Type B pancreatic cell (in vitro differentiated cells): ENCODE measurements at regions not wholly inside any gene's neighbourhood (a gene's known extent, or its start where the extent isn't known, plus 50 kb on each side); places are given as distances from the start of the nearest gene placed in this dataset.
"Not testable (repeated sequence)": the region's sequence is repeated elsewhere in the genome, so short reads cannot be mapped to it uniquely, and the experiment has no call there.

ENCODE experiments used
- DNase-seq: peaks from one replicate; pipeline ENCODE4 v3.0.0; 2021; ENCODE audit warnings: mixed read lengths; ENCODE audit not compliant: unreplicated experiment; ENCODE audit errors: extremely low spot score
- H3K27ac Mint-ChIP-seq: 2 replicates; pipeline ENCODE4 v1.8.0; 2021; ENCODE audit warnings: mild to moderate bottlenecking, mixed read lengths
- H3K27me3 Mint-ChIP-seq: 2 replicates; pipeline ENCODE4 v1.8.0; 2021; ENCODE audit warnings: mixed read lengths
- H3K36me3 Mint-ChIP-seq: 2 replicates; pipeline ENCODE4 v1.8.0; 2021; ENCODE audit warnings: mixed read lengths
- H3K4me1 Mint-ChIP-seq: one replicate; pipeline ENCODE4 v1.8.0; 2021; ENCODE audit warnings: mixed read lengths; ENCODE audit not compliant: unreplicated experiment
- H3K4me3 Mint-ChIP-seq: 2 replicates; pipeline ENCODE4 v1.8.0; 2021; ENCODE audit warnings: mild to moderate bottlenecking, mixed read lengths
- H3K9me3 Mint-ChIP-seq: 2 replicates; pipeline ENCODE4 v1.8.0; 2021; ENCODE audit warnings: mixed read lengths
- TF ChIP-seq, protein P1 (sequence below): fragments of 200-600 bp; sonication (generic); conservative IDR thresholded peaks from 2 replicates; pipeline ENCODE4 v1.5.0; 2021; ENCODE audit warnings: antibody characterized with exemption, mild to moderate bottlenecking

DNA sequence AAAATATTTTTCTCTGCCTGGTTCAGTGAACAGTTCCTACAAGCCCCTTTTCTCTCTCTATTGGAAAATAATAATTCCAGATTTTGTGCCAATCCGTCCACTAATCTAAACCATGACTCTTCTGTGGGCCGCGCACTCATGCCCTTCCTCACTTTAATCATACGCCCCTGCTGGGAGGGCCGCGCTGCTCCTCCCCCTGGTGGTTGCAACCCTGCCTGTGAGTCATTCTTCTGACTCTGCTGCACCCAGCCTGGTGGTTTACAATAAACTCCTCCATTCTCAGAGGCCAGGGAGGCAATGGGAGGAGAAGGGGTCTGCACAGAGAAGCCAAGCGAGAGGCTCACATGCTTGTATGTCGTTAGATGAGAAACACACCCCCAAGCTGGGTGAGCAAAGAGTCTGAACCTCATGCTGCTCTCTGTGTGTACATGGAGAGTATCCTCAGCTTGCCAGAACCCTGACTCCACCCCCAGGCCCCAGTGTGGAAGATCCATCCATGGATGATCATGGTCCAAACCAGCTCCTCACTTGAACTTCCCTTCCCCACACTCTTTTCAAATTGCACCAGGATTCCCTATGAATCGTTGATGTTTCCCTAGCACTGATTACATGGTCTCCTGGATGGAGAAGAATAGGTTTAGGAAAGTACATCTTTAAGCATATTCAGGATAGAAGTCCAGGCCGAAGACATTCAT lies 228.9 kb downstream of the ANKRD30B start:
- Mint-ChIP-seq H3K27ac (no peak overlapping the region), H3K4me1 (no peaks in the 10 kb centered on the region), H3K36me3 (no peaks in the 10 kb centered on the region), H3K27me3 (no peaks in the 10 kb centered on the region), H3K4me3 (no peak overlapping the region), H3K9me3 (peaks cover 5% of the 10 kb centered on the region)
- TF ChIP-seq, protein P1, sequence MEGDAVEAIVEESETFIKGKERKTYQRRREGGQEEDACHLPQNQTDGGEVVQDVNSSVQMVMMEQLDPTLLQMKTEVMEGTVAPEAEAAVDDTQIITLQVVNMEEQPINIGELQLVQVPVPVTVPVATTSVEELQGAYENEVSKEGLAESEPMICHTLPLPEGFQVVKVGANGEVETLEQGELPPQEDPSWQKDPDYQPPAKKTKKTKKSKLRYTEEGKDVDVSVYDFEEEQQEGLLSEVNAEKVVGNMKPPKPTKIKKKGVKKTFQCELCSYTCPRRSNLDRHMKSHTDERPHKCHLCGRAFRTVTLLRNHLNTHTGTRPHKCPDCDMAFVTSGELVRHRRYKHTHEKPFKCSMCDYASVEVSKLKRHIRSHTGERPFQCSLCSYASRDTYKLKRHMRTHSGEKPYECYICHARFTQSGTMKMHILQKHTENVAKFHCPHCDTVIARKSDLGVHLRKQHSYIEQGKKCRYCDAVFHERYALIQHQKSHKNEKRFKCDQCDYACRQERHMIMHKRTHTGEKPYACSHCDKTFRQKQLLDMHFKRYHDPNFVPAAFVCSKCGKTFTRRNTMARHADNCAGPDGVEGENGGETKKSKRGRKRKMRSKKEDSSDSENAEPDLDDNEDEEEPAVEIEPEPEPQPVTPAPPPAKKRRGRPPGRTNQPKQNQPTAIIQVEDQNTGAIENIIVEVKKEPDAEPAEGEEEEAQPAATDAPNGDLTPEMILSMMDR, result no peak
- no peak for DNase-seq

DNA sequence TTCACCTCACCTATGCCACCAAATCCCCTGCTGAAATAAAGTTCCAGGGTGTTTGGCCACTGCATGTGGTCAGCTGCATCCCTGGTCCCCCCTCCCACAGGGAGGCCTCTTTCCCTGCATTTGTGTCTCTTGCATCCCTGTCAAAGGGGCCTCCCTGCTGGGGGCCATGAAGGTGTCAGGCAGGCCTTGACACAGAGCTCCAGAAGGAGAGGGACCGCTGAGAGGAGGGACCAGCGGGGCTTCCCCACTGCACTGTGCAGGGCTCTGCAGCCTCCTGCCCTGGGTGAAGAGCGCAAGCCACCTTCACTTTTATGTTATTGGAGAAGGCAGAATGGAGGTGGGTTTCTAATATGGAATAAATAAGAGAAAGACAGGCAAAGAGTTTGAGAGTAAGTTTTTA lies 230.2 kb downstream of the ANKRD30B start:
- Mint-ChIP-seq H3K36me3 (no peaks in the 10 kb centered on the region), H3K9me3 (peaks cover 4% of the 10 kb centered on the region)

DNA sequence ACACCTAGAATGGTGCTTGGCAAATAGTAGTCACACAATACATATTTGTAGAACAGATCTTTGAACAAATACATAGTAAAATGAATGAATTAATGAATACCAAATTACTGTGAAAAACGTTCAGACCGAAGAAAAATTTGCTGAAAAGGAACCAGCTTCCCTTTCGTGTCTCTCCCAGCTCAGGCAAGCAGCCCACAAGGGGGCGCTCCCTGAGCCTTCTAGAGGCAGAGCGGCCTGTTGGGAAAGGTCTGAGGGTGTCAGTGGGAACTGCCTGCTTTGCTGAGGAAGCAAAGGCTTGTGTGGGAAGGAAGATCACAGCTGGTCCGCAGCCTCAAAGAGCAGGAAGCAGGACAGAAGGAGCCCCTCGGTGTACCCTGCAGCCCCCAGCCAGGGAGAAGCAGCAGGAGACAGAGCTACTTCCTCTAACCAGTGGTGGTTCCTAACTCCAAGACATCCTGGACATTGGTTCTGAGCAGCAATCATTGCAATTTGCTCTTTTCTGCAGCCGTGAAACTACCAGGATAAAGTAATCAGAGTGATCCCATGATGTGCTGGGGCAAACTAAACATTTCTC lies 231.1 kb downstream of the ANKRD30B start:
- H3K4me3 Mint-ChIP-seq, result no peak overlapping the region
- no peaks in the 10 kb centered on the region for H3K36me3 Mint-ChIP-seq
- DNase-seq, result no peak
- TF ChIP-seq, protein P1, result no peak
- H3K4me1 Mint-ChIP-seq, result no peaks in the 10 kb centered on the region
- no peaks in the 10 kb centered on the region for H3K27me3 Mint-ChIP-seq
- no peak overlapping the region for H3K27ac Mint-ChIP-seq
- H3K9me3 Mint-ChIP-seq, result peaks cover 4% of the 10 kb centered on the region

More for the DNA sequence above, 230.2 kb downstream of the ANKRD30B start:
- no peak overlapping the region for H3K4me3 Mint-ChIP-seq
- no peaks in the 10 kb centered on the region for H3K27me3 Mint-ChIP-seq
- H3K4me1 Mint-ChIP-seq, result no peaks in the 10 kb centered on the region
- H3K27ac Mint-ChIP-seq, result no peak overlapping the region
- TF ChIP-seq, protein P1, result no peak
- DNase-seq, result no peak

DNA sequence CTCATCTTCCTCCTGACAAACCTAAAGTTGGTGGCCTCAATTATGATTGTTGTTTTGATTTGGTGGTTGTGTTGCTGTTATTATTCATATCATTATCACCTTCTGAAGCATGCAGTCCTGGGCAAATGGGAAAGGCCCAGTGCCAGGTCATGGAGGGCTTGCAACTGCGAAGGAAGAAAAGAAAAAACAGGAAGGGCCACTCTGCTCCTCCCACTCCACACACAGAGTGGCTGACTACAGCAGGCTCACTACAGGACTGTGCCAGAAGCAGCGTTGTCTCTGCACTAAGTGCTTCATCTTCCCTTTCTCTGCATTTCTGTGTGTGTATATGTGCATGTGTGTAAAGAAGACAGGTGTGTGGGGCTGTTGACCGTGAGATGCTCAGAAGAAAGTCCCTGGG lies 231.9 kb downstream of the ANKRD30B start:
- peaks cover 4% of the 10 kb centered on the region for H3K9me3 Mint-ChIP-seq

DNA sequence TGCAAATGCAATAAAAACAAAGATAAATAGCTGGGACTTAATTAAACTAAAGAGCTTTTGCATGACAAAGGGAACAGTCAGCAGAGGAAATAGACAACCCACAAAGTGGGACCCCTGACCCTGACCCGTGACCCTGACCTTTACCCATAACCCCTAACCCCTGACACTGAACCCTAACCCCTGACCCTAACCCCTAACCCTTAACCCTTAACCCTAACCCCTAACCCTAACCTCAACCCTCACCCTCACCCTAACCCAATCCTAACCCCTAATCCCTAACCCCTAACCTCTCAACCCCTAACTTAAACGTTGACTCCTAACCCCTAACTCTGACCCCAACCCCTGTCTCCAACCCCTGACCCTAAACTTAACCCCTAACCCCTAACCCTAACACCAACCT lies 236.6 kb downstream of the ANKRD30B start:
- not testable (repeated sequence) for H3K4me3 Mint-ChIP-seq, H3K27ac Mint-ChIP-seq, H3K9me3 Mint-ChIP-seq, H3K27me3 Mint-ChIP-seq, DNase-seq, H3K4me1 Mint-ChIP-seq, H3K36me3 Mint-ChIP-seq

More for the DNA sequence above, 231.9 kb downstream of the ANKRD30B start:
- TF ChIP-seq, protein P1, result no peak
- no peak overlapping the region for H3K27ac Mint-ChIP-seq
- no peaks in the 10 kb centered on the region for H3K4me1 Mint-ChIP-seq
- DNase-seq, result no peak
- H3K27me3 Mint-ChIP-seq, result no peaks in the 10 kb centered on the region
- H3K36me3 Mint-ChIP-seq, result no peaks in the 10 kb centered on the region
- no peak overlapping the region for H3K4me3 Mint-ChIP-seq

DNA sequence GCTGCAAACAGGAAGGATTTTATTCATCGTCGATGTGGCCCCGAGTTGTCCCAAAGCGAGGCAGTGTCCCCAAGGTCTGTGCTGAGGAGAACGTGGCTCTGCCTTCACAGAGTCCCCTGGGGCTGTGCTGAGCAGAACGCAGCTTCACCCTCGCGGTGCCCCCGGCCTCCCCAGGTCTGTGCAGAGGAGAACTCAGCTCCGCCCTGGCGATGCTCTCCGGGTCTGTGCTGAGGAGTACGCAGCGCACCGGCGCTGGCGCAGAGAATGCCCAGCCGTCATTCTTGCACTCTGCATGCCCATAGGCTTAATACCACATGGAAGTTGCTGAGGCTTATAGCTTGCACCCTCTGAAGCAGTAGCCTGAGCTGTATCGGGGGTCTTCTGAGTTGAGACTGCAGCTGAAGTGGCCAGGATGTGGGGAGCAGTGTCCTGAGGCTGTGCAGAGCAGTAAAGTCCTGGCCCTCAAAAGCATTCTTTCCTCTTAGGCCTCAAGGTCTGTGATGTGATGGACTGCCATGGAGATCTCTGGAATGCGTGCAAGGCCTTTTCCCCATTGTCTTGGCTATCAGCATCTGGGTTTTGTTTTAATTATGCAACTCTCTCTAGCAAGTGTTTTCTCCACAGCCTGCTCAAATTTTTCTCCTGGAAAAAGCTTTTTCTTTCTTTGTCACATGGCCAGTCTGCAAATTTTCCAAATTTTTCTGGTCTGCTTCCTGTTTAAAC lies 237.5 kb downstream of the ANKRD30B start:
- not testable (repeated sequence) for DNase-seq, H3K27ac Mint-ChIP-seq, H3K9me3 Mint-ChIP-seq, H3K4me1 Mint-ChIP-seq, H3K36me3 Mint-ChIP-seq, H3K4me3 Mint-ChIP-seq, H3K27me3 Mint-ChIP-seq

DNA sequence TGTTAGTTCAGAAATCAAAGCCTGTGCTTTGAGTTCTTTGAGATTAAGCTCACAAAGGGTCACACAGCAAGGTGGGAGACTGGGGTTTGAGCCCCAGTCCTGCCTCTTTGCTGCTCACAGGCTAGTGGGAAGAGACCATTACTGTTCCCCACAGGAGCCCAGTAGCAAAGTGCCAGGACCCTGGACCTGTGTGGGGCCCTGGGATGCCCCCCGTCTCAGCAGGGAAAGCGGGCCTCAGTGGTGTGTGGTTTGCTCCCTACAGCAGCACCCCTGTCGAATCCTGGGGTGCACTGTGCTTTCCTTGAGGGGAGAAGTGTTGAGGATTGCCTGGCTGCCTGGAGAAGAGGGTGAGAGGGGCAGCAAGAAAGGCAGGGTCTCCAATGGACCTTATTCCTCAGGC lies 239.4 kb downstream of the ANKRD30B start:
- H3K27me3 Mint-ChIP-seq, DNase-seq, H3K9me3 Mint-ChIP-seq, H3K27ac Mint-ChIP-seq, H3K36me3 Mint-ChIP-seq, H3K4me1 Mint-ChIP-seq, H3K4me3 Mint-ChIP-seq: not testable (repeated sequence)

DNA sequence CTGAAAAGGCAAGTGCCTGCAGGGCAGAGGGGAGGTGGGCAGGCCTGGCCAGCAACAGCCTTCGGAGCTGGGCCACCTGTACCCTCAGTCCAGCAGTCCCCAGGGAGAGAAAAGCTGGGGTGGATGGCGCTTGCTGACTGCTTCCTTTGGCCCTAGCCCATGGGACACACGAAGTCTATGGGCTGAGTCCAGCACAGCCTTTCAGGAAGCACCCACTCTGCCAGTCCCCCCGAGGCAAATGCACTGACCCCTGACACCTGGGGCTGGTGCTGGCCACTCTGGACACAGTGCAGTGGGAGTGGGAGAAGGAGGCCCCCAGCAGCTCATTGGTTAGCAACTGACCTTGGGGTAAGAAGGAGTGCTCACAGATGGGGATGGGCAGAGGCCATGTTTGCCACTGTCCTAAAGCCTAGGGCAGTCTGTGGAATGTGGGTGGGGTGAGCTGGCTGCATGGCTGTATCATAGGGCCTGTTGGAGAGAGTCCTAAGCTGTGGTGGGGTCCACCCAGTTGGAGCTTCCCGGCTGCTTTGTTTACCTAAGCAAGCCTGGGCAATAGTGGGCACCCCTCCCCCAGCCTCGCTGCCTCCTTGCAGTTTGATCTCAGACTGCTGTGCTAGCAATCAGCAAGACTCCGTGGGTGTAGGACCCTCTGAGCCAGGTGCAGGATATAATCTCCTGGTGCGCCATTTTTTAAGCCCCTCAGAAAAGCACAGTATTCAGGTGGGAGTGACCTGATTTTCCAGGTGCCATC lies 240.2 kb downstream of the ANKRD30B start:
- H3K36me3 Mint-ChIP-seq, H3K27ac Mint-ChIP-seq, H3K4me1 Mint-ChIP-seq, DNase-seq, H3K4me3 Mint-ChIP-seq, H3K27me3 Mint-ChIP-seq, H3K9me3 Mint-ChIP-seq: not testable (repeated sequence)

DNA sequence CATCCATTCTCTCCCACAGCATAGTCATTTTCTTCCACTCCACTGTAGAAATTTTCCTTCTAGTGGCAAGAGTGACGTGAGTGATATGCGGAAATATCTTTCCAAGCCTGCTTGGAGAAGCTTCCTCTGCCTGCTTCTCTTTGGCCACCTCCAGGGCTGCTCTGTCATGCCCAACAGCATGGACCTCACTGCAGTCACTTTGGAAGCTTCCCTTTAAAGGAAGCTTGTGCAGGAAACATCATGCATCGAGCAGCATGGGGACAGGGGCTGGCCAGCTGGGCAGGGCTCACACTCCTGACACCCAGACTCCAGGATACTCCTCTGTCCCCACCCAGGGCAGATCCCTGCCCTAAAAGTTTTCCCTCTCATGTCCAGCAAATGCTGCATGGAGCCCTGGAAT lies 241.6 kb downstream of the ANKRD30B start:
- not testable (repeated sequence) for H3K4me1 Mint-ChIP-seq, H3K36me3 Mint-ChIP-seq, DNase-seq, H3K27ac Mint-ChIP-seq, H3K27me3 Mint-ChIP-seq, H3K9me3 Mint-ChIP-seq, H3K4me3 Mint-ChIP-seq
